GM19438 (cell line): ENCODE measurements at regions not wholly inside any gene's neighbourhood (a gene's known extent, or its start where the extent isn't known, plus 50 kb on each side); places are given as distances from the start of the nearest gene placed in this dataset.
"Not testable (repeated sequence)": the region's sequence is repeated elsewhere in the genome, so short reads cannot be mapped to it uniquely, and the experiment has no call there.

Source experiments
- ATAC-seq: cut with Tn5 transposase; IDR thresholded peaks from one replicate; pipeline ENCODE4 v1.9.1; 2021; ENCODE audit warnings: low read depth; ENCODE audit not compliant: unreplicated experiment

GRCh38 chr3:35404571-35404970, 234.8 kb upstream of the ARPP21 start:
- no peak for ATAC-seq

DNA sequence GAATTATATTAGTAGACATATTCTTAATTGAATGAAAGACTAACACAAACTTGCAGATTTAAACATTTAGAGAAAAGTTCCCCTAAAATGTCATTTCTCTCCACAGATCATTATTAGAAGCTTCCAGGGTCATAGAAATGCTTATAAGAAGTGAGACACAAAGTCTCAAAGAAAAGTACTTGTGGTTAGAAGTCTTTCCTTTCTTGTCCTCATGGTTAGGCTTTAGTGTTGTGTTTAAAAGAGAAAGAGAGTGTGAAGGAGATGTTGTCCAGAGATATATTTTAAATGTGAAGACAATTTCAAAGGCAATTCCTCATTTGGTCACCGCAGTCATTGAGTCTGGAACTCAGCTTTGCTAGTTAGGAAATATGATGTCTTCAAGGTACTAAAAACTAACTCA, 230.4 kb upstream of the ARPP21 start:
- ATAC-seq: no peak

- ATAC-seq: no peak
Observed at GRCh38 chr3:35409991-35410390, 229.3 kb upstream of the ARPP21 start.

DNA sequence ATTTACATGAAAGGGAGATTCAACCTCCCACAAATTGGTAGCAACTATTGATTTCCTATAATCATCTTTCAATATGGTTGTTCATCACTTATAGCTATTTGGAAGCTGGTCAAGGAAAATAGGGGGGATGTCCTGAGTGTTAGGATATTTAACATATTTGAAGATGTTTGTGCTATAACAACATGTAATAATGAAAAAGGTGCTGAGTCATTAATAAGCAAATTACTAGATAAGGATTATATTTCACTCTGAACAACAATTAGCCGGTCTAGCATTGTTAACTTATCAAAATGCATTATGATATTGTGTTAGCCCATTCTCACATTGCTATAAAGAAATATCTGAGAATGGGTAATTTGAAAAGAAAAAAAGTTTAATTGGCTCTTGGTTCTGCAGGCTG, 225.8 kb upstream of the ARPP21 start:
- no peak for ATAC-seq

DNA sequence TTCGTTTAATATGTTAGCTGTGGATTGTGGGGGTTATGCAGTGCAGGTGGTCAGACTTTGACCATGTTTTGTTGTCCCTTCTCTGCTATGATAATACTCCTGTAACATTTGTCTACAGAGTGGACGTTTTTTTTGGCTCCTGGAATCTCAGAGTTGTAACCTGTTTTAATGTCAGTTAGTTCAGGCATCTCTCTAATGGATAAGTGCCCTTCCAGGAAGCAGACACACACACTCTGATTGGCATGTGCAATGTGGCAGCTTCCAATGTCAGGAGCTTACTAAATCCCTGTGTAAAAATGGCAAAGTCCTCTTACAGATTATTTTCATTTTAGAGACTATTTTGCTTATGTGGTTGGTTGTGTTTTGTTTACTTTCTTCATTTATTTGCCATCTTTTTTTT, 222.2 kb upstream of the ARPP21 start:
- ATAC-seq: no peak

DNA sequence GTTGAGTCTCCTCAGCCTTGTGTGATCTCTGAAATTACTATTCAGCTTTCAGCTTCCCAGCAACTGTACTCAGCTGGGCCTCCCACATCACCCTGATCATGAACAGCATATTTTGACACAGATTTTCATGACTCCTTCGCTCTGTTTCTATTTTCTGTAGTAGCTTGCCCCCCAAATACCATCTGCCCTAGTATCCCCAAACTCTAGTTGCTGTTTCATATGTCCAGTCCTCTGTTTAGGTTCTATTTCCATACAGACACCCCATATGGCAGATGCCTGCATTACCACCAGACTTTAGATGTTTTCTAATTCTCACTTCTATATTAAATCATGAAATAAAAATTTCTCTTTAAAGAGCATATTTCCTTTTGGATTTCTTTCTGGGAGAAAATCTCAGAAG, 217.2 kb upstream of the ARPP21 start:
- no peak for ATAC-seq

DNA sequence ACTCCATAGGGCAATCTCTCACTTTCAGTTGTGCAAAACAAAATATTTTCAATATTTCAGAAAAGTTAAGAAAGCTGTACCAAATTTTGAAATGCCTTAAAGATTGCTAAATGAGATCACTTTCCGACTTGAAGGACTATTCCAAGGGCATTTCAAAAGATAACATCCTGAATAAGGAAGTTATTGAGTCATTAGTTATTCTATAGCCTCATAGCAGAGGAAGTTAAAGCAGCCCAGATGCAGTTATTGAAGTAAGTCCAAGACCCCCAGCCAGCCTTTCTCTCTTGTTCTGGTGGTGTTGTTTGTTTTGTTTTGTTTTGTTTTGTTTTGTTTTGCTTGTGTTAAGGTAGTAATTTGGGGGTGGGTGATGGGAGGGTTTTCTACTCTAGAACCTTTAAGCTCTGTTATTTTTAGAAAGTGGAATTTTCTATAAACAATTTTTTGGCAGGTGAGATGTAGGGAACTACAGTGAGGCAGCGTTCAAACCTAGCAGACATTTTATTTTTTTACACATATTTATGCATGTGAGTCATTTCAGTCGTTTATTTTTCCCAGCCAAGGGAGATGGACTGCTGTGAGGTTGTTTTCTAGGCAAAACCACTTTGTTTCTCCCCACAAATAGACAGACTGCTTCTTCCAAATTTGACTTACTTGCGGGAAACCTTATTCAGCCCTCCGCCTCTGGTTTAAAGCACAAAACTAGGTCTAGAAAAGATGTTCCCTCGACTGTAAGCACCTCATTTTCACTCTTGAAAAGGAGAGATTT, 216.3 kb upstream of the ARPP21 start:
- no peak for ATAC-seq

GRCh38 chr3:35426366-35426958, 212.9 kb upstream of the ARPP21 start:
- no peak for ATAC-seq

DNA sequence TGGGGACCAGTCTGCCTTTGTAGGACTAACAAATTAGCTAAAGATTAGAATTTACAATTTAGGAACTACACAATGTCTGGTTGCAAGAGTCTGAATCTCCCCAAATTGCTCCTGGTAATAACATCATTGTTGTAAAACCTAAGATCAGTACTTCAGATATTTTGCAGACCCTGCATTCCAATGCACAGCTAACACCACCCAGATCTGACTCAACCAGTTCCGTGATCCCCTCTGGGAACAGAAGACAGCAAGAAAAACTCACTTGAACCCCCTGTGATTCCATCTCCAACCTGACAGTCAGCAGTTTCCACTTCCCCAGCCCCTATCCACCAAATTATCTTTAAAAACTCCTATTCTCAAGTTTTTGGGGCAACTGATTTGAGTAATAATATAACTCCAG, 201.9 kb upstream of the ARPP21 start:
- ATAC-seq: no peak

- ATAC-seq: no peak
Observed at GRCh38 chr3:35438101-35438500, 201.2 kb upstream of the ARPP21 start.

DNA sequence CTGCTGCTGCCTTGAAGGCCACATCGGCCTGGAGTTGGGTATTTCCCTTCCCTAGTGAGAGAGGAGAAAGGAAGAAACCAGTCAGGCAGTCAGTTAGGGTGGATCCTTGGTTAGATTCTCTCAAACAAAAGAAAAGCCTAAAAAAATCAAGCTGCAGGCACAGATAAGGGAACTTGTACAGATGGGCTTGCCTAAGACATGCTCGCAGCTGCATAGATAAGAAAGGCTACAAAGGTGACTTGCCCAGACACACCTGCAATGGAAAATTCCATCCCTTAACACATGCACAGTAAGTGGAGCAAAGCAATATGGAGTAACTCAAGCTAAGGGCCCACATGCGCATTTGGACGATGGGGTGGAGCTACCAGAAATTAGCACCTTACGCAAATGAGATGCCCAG, 199.7 kb upstream of the ARPP21 start:
- ATAC-seq: no peak

- ATAC-seq: no peak
Observed at GRCh38 chr3:35440826-35441225, 198.5 kb upstream of the ARPP21 start.

- ATAC-seq: no peak
Observed at GRCh38 chr3:35446896-35447295, 192.4 kb upstream of the ARPP21 start.

GRCh38 chr3:35448121-35448520, 191.2 kb upstream of the ARPP21 start:
- no peak for ATAC-seq

- no peak for ATAC-seq
Observed at GRCh38 chr3:35448681-35449080, 190.6 kb upstream of the ARPP21 start.

DNA sequence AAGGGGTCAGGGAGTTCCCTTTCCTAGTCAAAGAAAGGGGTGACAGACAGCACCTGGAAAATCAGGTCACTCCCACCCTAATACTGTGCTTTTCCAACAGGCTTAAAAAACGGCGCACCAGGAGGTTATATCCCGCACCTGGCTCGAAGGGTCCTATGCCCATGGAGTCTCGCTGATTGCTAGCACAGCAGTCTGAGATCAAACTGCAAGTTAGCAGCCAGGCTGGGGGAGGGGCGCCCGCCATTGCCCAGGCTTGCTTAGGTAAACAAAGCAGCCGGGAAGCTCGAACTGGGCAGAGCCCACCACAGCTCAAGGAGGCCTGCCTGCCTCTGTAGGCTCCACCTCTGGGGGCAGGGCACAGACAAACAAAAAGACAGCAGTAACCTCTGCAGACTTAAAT, 184.5 kb upstream of the ARPP21 start:
- not testable (repeated sequence) for ATAC-seq

- ATAC-seq: no peak
Observed at GRCh38 chr3:35473956-35474355, 165.4 kb upstream of the ARPP21 start.

- not testable (repeated sequence) for ATAC-seq
Observed at GRCh38 chr3:35482566-35482965, 156.8 kb upstream of the ARPP21 start.

- ATAC-seq: no peak
Observed at GRCh38 chr3:35483131-35483530, 156.2 kb upstream of the ARPP21 start.

GRCh38 chr3:35484929-35485530, 154.3 kb upstream of the ARPP21 start:
- no peak for ATAC-seq

DNA sequence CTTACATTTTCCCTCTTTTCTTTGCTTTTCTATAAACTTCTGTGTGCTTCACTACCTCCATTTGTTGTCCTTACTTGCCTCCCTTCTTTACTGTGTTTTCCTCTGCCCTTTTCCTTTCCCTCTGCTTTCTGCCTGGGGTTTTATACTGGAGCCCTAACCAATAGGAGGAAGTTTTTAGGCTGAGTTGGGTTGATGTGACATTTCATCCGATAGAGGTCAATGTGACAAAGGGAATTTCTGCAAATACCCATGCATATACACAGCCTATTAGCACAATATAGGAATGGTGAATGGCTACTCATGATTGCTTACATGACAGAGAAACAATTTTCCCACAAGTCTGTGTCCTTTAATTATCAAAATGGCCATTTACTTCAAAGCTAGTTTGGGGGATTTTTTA, 153.0 kb upstream of the ARPP21 start:
- ATAC-seq: no peak

DNA sequence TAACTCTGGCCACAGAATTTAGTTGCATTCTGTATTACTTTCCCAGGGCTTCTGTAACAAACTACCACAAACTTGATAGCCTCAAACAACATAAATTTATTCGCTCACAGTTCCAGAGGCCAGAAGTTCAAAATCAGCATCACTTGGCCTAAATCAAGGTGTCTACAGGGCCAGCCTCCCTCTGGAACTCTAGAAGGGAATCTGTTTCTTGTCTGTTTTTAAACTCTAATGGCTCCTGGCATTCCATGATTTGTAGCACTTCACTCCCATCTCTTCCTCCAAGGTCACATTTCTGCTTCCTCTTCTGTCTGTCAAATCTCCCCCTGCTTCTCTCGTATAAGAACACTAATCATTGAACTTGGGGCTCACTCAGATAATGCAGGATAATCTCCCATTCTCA, 151.9 kb upstream of the ARPP21 start:
- ATAC-seq: no peak
